ENCODE measurements at regions not wholly inside any gene's neighbourhood (a gene's known extent, or its start where the extent isn't known, plus 50 kb on each side); places are given as distances from the start of the nearest gene placed in this dataset.
"Not testable (repeated sequence)": the region's sequence is repeated elsewhere in the genome, so short reads cannot be mapped to it uniquely, and the experiment has no call there.

- no peak for DNase-seq
Observed at GRCh38 chr16:61421111-61421510, 615.1 kb downstream of the CDH8 start.

- no peak for DNase-seq
Observed at GRCh38 chr16:61419791-61420190, 616.4 kb downstream of the CDH8 start.

GRCh38 chr16:61418802-61419201 is 617.4 kb downstream of the CDH8 start:
- DNase-seq: not testable (repeated sequence)

GRCh38 chr16:61415126-61415525 is 621.1 kb downstream of the CDH8 start:
- no peak for DNase-seq

GRCh38 chr16:61413021-61413420 is 623.2 kb downstream of the CDH8 start:
- DNase-seq: no peak

- DNase-seq: no peak
Observed at GRCh38 chr16:61412562-61412961, 623.7 kb downstream of the CDH8 start.

- no peak for DNase-seq
Observed at GRCh38 chr16:61409604-61410003, 626.6 kb downstream of the CDH8 start.

GRCh38 chr16:61403386-61403785 is 632.9 kb downstream of the CDH8 start:
- no peak for DNase-seq

- no peak for DNase-seq
Observed at GRCh38 chr16:61391896-61392295, 644.3 kb downstream of the CDH8 start.

- DNase-seq: no peak
Observed at GRCh38 chr16:61390965-61391637, 645.1 kb downstream of the CDH8 start.

GRCh38 chr16:61385392-61386071 is 650.7 kb downstream of the CDH8 start:
- no peak for DNase-seq

- DNase-seq: no peak
Observed at GRCh38 chr16:61382435-61382834, 653.8 kb downstream of the CDH8 start.

GRCh38 chr16:61379311-61379710 is 656.9 kb downstream of the CDH8 start:
- DNase-seq: no peak

GRCh38 chr16:61374071-61374470 is 662.2 kb downstream of the CDH8 start:
- no peak for DNase-seq

- DNase-seq: no peak
Observed at GRCh38 chr16:61371881-61372280, 664.4 kb downstream of the CDH8 start.

- no peak for DNase-seq
Observed at GRCh38 chr16:61371388-61371787, 664.9 kb downstream of the CDH8 start.

- DNase-seq: no peak
Observed at GRCh38 chr16:61370564-61370963, 665.7 kb downstream of the CDH8 start.

GRCh38 chr16:61366006-61366405 is 670.2 kb downstream of the CDH8 start:
- DNase-seq: no peak

- DNase-seq: no peak
Observed at GRCh38 chr16:61364990-61365389, 671.2 kb downstream of the CDH8 start.

GRCh38 chr16:61362585-61362984 is 673.7 kb downstream of the CDH8 start:
- no peak for DNase-seq

GRCh38 chr16:61344791-61345190 is 691.4 kb downstream of the CDH8 start:
- DNase-seq: no peak

- DNase-seq: no peak
Observed at GRCh38 chr16:61332461-61332860, 703.8 kb downstream of the CDH8 start.

GRCh38 chr16:61324044-61324443 is 712.2 kb downstream of the CDH8 start:
- DNase-seq: no peak

GRCh38 chr16:61323456-61323855 is 712.8 kb downstream of the CDH8 start:
- DNase-seq: no peak

- DNase-seq: no peak
Observed at GRCh38 chr16:61320791-61321190, 715.4 kb downstream of the CDH8 start.

All from activated CD8-positive, alpha-beta memory T cell treated with anti-CD3 and anti-CD28 coated beads, Interleukin-2, amount 50 U/mL, for 48 hours (primary cell).